Hepatocyte (in vitro differentiated cells): ENCODE measurements at regions not wholly inside any gene's neighbourhood (a gene's known extent, or its start where the extent isn't known, plus 50 kb on each side); places are given as distances from the start of the nearest gene placed in this dataset.

Source experiments
- DNase-seq: peaks from one replicate; pipeline ENCODE4 v3.0.0-alpha.2; 2016; ENCODE audit warnings: low spot score
- H2AFZ ChIP-seq: fragments of 200-600 bp; sonication (generic); 2 replicates; pipeline ENCODE4 v1.6.0; 2016; ENCODE audit warnings: antibody characterized with exemption, mild to moderate bottlenecking
- H3K27ac ChIP-seq: fragments of 200-600 bp; sonication (generic); 2 replicates; pipeline ENCODE4 v1.5.1; 2016; ENCODE audit warnings: mild to moderate bottlenecking
- H3K27me3 ChIP-seq: fragments of 200-600 bp; sonication (generic); 2 replicates; pipeline ENCODE4 v1.6.1; 2016
- H3K36me3 ChIP-seq: fragments of 200-600 bp; sonication (generic); replicated peaks from 2 replicates; pipeline ENCODE4 v1.5.1; 2016; ENCODE audit warnings: low read depth; ENCODE audit not compliant: insufficient read depth
- H3K4me1 ChIP-seq: fragments of 200-600 bp; sonication (generic); 2 replicates; pipeline ENCODE4 v1.5.1; 2016; ENCODE audit warnings: mild to moderate bottlenecking, moderate library complexity; ENCODE audit not compliant: insufficient read depth
- H3K4me2 ChIP-seq: fragments of 200-600 bp; sonication (generic); 2 replicates; pipeline ENCODE4 v1.6.0; 2016
- H3K4me3 ChIP-seq: fragments of 200-600 bp; sonication (generic); 2 replicates; pipeline ENCODE4 v1.5.1; 2016; ENCODE audit warnings: mild to moderate bottlenecking
- H3K79me2 ChIP-seq: fragments of 200-600 bp; sonication (generic); 2 replicates; pipeline ENCODE4 v1.6.0; 2017; ENCODE audit warnings: mild to moderate bottlenecking
- H3K9me2 ChIP-seq: fragments of 200-600 bp; sonication (generic); replicated peaks from 2 replicates; pipeline ENCODE4 v1.6.0; 2017; ENCODE audit warnings: mild to moderate bottlenecking; ENCODE audit not compliant: insufficient read depth
- H3K9me3 ChIP-seq: fragments of 200-600 bp; sonication (generic); 2 replicates; pipeline ENCODE4 v1.5.1; 2016; ENCODE audit warnings: low read depth, mild to moderate bottlenecking
- H4K20me1 ChIP-seq: fragments of 200-600 bp; sonication (generic); 2 replicates; pipeline ENCODE4 v1.6.0; 2016; ENCODE audit warnings: mild to moderate bottlenecking; ENCODE audit not compliant: insufficient read depth, poor library complexity, severe bottlenecking
- EZH2 ChIP-seq: fragments of 200-600 bp; sonication (generic); IDR thresholded peaks from 2 replicates; pipeline ENCODE4 v1.6.1; 2016; ENCODE audit warnings: antibody characterized with exemption, mild to moderate bottlenecking, borderline replicate concordance
- EZH2phosphoT487 ChIP-seq: fragments of 200-600 bp; sonication (generic); IDR thresholded peaks from one replicate; pipeline ENCODE4 v1.6.1; 2018; ENCODE audit warnings: antibody characterized with exemption, mild to moderate bottlenecking, low read depth, moderate library complexity; ENCODE audit not compliant: unreplicated experiment, severe bottlenecking
- WGBS: methylation state at CpG from one replicate; pipeline ENCODE4 v1.1.6; 2016; ENCODE audit warnings: low lambda C conversion rate; ENCODE audit errors: missing lambda C conversion rate; 5-methylcytosine and 5-hydroxymethylcytosine counted together
- TF ChIP-seq, protein P1 (sequence below): fragments of 200-600 bp; sonication (generic); IDR thresholded peaks from 2 replicates; pipeline ENCODE4 v1.5.1; 2016; ENCODE audit warnings: antibody characterized with exemption, mild to moderate bottlenecking; ENCODE audit not compliant: poor library complexity

DNA sequence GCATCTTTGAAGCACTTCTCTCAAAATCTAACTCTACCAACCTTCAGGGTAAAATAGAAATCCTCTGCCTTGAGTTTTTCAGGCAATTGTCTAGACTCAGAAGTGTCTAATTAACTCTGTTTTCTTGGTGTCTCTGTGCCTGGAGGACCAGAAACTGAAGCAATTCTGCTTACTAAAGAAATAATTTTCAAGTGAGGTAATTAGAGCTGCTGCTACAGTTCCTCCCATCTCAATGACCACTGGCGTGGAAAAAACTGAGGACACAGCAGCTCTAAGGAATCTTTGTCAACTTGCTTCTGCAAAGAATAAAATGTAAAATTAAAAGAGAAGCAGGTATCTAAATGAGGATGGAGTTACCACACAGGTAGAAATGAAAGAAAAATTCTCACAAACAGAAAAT is 785.0 kb downstream of the PRELID2 start:
- no peaks in the 10 kb centered on the region for H3K36me3 ChIP-seq
- H4K20me1 ChIP-seq = no peaks in the 10 kb centered on the region
- DNase-seq = no peak
- no peaks in the 10 kb centered on the region for H3K79me2 ChIP-seq
- no peak overlapping the region for H3K4me3 ChIP-seq
- TF ChIP-seq EZH2 (no peak), EZH2phosphoT487 (no peak)
- TF ChIP-seq, protein P1, sequence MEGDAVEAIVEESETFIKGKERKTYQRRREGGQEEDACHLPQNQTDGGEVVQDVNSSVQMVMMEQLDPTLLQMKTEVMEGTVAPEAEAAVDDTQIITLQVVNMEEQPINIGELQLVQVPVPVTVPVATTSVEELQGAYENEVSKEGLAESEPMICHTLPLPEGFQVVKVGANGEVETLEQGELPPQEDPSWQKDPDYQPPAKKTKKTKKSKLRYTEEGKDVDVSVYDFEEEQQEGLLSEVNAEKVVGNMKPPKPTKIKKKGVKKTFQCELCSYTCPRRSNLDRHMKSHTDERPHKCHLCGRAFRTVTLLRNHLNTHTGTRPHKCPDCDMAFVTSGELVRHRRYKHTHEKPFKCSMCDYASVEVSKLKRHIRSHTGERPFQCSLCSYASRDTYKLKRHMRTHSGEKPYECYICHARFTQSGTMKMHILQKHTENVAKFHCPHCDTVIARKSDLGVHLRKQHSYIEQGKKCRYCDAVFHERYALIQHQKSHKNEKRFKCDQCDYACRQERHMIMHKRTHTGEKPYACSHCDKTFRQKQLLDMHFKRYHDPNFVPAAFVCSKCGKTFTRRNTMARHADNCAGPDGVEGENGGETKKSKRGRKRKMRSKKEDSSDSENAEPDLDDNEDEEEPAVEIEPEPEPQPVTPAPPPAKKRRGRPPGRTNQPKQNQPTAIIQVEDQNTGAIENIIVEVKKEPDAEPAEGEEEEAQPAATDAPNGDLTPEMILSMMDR = no peak
- no peaks in the 10 kb centered on the region for H3K4me1 ChIP-seq
- H2AFZ ChIP-seq = no peak overlapping the region
- H3K27ac ChIP-seq = no peak overlapping the region
- H3K4me2 ChIP-seq = no peak overlapping the region
- 77% methylated on average over 1 of the region's 1 CpG for WGBS
- H3K9me2 ChIP-seq = no peaks in the 10 kb centered on the region
- H3K9me3 ChIP-seq = no peaks in the 10 kb centered on the region
- H3K27me3 ChIP-seq = no peaks in the 10 kb centered on the region

DNA sequence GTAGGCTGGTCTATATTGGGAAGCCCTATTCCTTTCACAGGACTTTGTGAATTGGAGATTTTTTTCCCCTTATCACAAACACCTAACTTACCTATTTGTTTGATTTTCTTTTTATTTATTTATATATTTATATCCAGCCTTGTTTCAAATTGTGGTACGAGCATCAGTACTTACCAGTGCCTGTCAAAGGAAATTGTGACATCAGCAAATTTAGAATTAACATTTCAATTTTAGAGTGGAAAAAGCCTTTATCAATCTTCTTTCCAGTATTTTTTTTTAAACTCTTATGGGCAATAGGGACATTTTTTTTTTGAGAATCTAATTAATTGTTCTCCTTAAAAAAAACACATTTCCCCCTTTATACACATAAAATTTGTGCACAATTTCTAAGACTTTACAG is 790.2 kb downstream of the PRELID2 start:
- 100% methylated on average over 1 of the region's 1 CpG for WGBS
- no peak for DNase-seq

DNA sequence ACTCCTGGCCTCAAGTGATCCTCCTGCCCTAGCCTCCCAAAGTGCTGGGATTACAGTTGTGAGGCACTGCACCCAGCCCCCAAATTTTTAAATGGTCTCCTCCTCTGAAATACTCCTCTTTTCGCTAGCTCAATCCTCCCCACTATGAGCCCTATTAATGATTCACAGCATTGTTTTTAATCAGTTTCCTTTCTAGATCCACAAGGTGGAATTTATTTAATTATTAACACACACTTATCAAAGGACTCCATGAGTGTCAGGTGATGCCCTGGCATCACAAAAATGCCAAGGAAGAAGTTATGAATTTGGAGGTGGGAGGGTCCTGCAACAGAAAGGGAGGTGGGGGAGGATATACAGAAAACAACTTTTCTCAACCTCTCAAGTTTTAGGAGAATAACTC is 806.5 kb downstream of the PRELID2 start:
- H3K79me2 ChIP-seq = no peaks in the 10 kb centered on the region
- TF ChIP-seq, protein P1 = no peak
- TF ChIP-seq EZH2phosphoT487 = no peak
- TF ChIP-seq EZH2 = no peak
- no peaks in the 10 kb centered on the region for H3K4me1 ChIP-seq
- H3K4me3 ChIP-seq = no peak overlapping the region
- no peaks in the 10 kb centered on the region for H3K36me3 ChIP-seq
- DNase-seq = no peak
- 85% methylated on average over 1 of the region's 1 CpG for WGBS
- no peak overlapping the region for H2AFZ ChIP-seq
- H3K27ac ChIP-seq = no peak overlapping the region
- no peak overlapping the region for H3K4me2 ChIP-seq
- H3K9me2 ChIP-seq = no peaks in the 10 kb centered on the region
- no peaks in the 10 kb centered on the region for H3K27me3 ChIP-seq
- H3K9me3 ChIP-seq = no peaks in the 10 kb centered on the region
- no peaks in the 10 kb centered on the region for H4K20me1 ChIP-seq

More for the DNA sequence above, 790.2 kb downstream of the PRELID2 start:
- Histone ChIP-seq H3K27me3 (no peaks in the 10 kb centered on the region), H3K9me3 (no peaks in the 10 kb centered on the region), H3K4me1 (no peaks in the 10 kb centered on the region), H3K36me3 (no peaks in the 10 kb centered on the region), H4K20me1 (no peaks in the 10 kb centered on the region), H3K79me2 (no peaks in the 10 kb centered on the region), H3K4me3 (no peak overlapping the region), H2AFZ (no peak overlapping the region), H3K9me2 (no peaks in the 10 kb centered on the region), H3K4me2 (no peak overlapping the region), H3K27ac (no peak overlapping the region)
- TF ChIP-seq, protein P1 = no peak
- TF ChIP-seq EZH2 (no peak), EZH2phosphoT487 (no peak)

DNA sequence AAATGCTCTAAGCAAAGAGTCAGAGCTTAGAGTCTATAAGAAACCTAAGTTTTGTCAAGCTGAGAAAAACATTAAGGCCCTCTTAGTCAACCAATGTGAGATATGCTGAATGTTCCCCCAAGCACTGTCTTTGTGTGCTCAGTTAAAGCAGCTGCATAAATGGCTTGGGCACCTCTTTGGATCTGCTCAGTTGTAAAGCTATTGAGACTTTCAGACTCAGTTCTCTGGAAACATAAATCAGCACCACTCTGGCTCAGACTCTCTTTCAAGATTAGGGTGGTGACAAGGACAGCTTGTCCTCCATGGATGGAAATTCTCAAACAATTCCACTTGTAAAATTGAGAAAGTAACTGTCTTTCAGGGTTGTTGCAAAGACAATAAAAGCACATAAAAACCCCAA is 807.9 kb downstream of the PRELID2 start:
- no peak for DNase-seq
- no peaks in the 10 kb centered on the region for H4K20me1 ChIP-seq
- TF ChIP-seq EZH2 = no peak
- TF ChIP-seq EZH2phosphoT487 = no peak
- TF ChIP-seq, protein P1 = no peak
- H3K27me3 ChIP-seq = no peaks in the 10 kb centered on the region
- no peak overlapping the region for H2AFZ ChIP-seq
- H3K9me2 ChIP-seq = no peaks in the 10 kb centered on the region
- H3K4me3 ChIP-seq = no peak overlapping the region
- H3K9me3 ChIP-seq = no peaks in the 10 kb centered on the region
- no peak overlapping the region for H3K27ac ChIP-seq
- no peaks in the 10 kb centered on the region for H3K4me1 ChIP-seq
- H3K79me2 ChIP-seq = no peaks in the 10 kb centered on the region
- H3K4me2 ChIP-seq = no peak overlapping the region
- no peaks in the 10 kb centered on the region for H3K36me3 ChIP-seq
